GM12891 (cell line): ENCODE measurements at regions not wholly inside any gene's neighbourhood (a gene's known extent, or its start where the extent isn't known, plus 50 kb on each side); places are given as distances from the start of the nearest gene placed in this dataset.

Source experiments
- POLR2A ChIP-seq: IDR thresholded peaks from 2 replicates; pipeline ENCODE4 v1.6.1; 2011; ENCODE audit warnings: low read depth, low read length, control low read depth
- POLR2AphosphoS5 ChIP-seq: IDR thresholded peaks from 2 replicates; pipeline ENCODE4 v1.6.1; 2011; ENCODE audit warnings: low read depth, low read length, control low read depth
- TAF1 ChIP-seq: IDR thresholded peaks from 2 replicates; pipeline ENCODE4 v1.6.1; 2011; ENCODE audit warnings: low read depth, low read length, control low read depth

DNA sequence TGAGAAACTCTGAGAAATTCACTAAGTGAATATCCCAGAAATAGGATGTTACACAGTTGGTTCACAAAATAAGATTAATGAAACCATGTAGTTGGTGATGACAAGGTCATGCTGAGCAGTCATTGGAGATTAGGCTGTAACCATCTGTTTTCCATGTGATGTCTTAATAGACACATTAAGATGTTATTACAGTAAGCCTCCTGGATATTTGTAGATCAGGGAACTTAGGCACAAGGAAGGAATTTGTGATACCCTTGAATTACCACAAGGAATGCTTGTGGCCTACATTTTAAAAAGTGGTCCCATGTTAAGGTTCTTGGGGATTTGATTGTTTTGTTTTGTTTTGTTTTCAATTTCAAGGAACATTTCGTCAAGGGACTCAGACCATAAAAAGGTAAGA, 185.6 kb upstream of the BANK1 start:
- TF ChIP-seq POLR2A (no peak), TAF1 (no peak), POLR2AphosphoS5 (no peak)
